OCI-LY1 (cell line): ENCODE measurements at regions not wholly inside any gene's neighbourhood (a gene's known extent, or its start where the extent isn't known, plus 50 kb on each side); places are given as distances from the start of the nearest gene placed in this dataset.
"Not testable (repeated sequence)": the region's sequence is repeated elsewhere in the genome, so short reads cannot be mapped to it uniquely, and the experiment has no call there.

Experiments
- EZH2 ChIP-seq: fragments of 200-600 bp; sonication (generic), shearing (Covaris generic); IDR thresholded peaks from 2 replicates; pipeline ENCODE4 v1.8.0; 2017; ENCODE audit warnings: borderline replicate concordance, mixed run types, mild to moderate bottlenecking, antibody characterized with exemption, low read length, moderate library complexity, mixed read lengths
- TF ChIP-seq, protein P1 (sequence below): fragments of 200-600 bp; sonication (generic), shearing (Covaris generic); IDR thresholded peaks from 2 replicates; pipeline ENCODE4 v1.5.1; 2017; ENCODE audit warnings: mild to moderate bottlenecking, antibody characterized with exemption, low read length, moderate library complexity, mixed read lengths

DNA sequence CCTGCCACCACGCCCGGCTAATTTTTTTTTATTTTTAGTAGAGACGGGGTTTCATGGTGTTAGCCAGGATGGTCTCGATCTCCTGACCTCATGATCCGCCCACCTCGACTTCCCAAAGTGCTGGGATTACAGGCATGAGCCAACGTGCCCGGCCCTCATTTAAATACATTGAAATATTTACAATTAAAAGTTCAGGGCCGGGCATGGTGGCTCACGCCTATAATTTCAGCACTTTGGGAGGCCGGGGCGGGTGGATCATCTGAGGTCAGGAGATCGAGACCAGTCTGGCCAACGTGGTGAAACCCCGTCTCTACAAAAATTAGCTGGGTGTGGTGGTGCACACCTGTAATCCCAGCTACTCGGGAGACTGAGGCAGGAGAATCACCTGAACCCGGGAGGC lies 115.2 kb downstream of the CRYBB2 start:
- TF ChIP-seq, protein P1, sequence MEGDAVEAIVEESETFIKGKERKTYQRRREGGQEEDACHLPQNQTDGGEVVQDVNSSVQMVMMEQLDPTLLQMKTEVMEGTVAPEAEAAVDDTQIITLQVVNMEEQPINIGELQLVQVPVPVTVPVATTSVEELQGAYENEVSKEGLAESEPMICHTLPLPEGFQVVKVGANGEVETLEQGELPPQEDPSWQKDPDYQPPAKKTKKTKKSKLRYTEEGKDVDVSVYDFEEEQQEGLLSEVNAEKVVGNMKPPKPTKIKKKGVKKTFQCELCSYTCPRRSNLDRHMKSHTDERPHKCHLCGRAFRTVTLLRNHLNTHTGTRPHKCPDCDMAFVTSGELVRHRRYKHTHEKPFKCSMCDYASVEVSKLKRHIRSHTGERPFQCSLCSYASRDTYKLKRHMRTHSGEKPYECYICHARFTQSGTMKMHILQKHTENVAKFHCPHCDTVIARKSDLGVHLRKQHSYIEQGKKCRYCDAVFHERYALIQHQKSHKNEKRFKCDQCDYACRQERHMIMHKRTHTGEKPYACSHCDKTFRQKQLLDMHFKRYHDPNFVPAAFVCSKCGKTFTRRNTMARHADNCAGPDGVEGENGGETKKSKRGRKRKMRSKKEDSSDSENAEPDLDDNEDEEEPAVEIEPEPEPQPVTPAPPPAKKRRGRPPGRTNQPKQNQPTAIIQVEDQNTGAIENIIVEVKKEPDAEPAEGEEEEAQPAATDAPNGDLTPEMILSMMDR: not testable (repeated sequence)
- not testable (repeated sequence) for TF ChIP-seq EZH2
